WTC11 (cell line): ENCODE measurements at regions not wholly inside any gene's neighbourhood (a gene's known extent, or its start where the extent isn't known, plus 50 kb on each side); places are given as distances from the start of the nearest gene placed in this dataset.

ENCODE experiments used
- ATAC-seq: fragments of 200-7000 bp; cut with Tn5 transposase; 2 replicates; pipeline ENCODE4 v1.10.0; 2021; ENCODE audit warnings: mild to moderate bottlenecking, moderate library complexity
- CTCF ChIA-PET: fragments of 300-600 bp; sonication (Branson Sonifier 250); formaldehyde crosslinking; loops from one replicate; lab custom pipeline; 2021; ENCODE audit warnings: antibody characterized with exemption; lab: Charles Lee
- POLR2A ChIA-PET: fragments of 350-600 bp; sonication (Branson Sonifier 250); formaldehyde crosslinking; loops from one replicate; lab custom pipeline; 2021; ENCODE audit warnings: antibody characterized with exemption; lab: Charles Lee
- DNase-seq: peaks from one replicate; pipeline ENCODE4 v3.0.0; 2021; ENCODE audit warnings: low spot score
- H3K27ac Mint-ChIP-seq: 2 replicates; pipeline ENCODE4 v1.8.0; 2021; ENCODE audit warnings: mixed read lengths
- H3K27me3 Mint-ChIP-seq: 2 replicates; pipeline ENCODE4 v1.8.0; 2021; ENCODE audit warnings: low read depth, mild to moderate bottlenecking, moderate library complexity, mixed read lengths
- H3K36me3 Mint-ChIP-seq: 2 replicates; pipeline ENCODE4 v1.8.0; 2021; ENCODE audit warnings: mixed read lengths
- H3K4me1 Mint-ChIP-seq: 2 replicates; pipeline ENCODE4 v1.8.0; 2022; ENCODE audit warnings: mixed read lengths
- H3K4me3 Mint-ChIP-seq: 2 replicates; pipeline ENCODE4 v1.8.0; 2021; ENCODE audit warnings: mild to moderate bottlenecking, moderate library complexity, mixed read lengths
- H3K9me3 Mint-ChIP-seq: 2 replicates; pipeline ENCODE4 v1.8.0; 2021; ENCODE audit warnings: mixed read lengths
- CREM ChIP-seq: sonication (generic); formaldehyde crosslinking; IDR thresholded peaks from 2 replicates; pipeline ENCODE4 v1.8.1; 2022; ENCODE audit warnings: mild to moderate bottlenecking, missing genetic modification reagents, moderate library complexity
- E2F1 ChIP-seq: sonication (generic); formaldehyde crosslinking; IDR thresholded peaks from 2 replicates; pipeline ENCODE4 v1.8.0; 2022; ENCODE audit warnings: mild to moderate bottlenecking, missing genetic modification reagents
- FOXJ3 ChIP-seq: sonication (generic); formaldehyde crosslinking; IDR thresholded peaks from 2 replicates; pipeline ENCODE4 v1.9.0; 2021; ENCODE audit warnings: missing genetic modification reagents, mild to moderate bottlenecking, borderline replicate concordance
- GRHL2 ChIP-seq: fragments of 250-450 bp; sonication (Bioruptor Pico); IDR thresholded peaks from 2 replicates; pipeline ENCODE4 v1.8.0; 2022; ENCODE audit warnings: mild to moderate bottlenecking, moderate library complexity; ENCODE audit not compliant: insufficient replicate concordance, severe bottlenecking
- IRF1 ChIP-seq: sonication (generic); formaldehyde crosslinking; IDR thresholded peaks from 2 replicates; pipeline ENCODE4 v1.8.0; 2023; ENCODE audit warnings: missing genetic modification reagents
- NR1H2 ChIP-seq: sonication (generic); formaldehyde crosslinking; IDR thresholded peaks from 2 replicates; pipeline ENCODE4 v1.9.0; 2021; ENCODE audit warnings: mild to moderate bottlenecking, moderate library complexity, missing genetic modification reagents
- PREB ChIP-seq: sonication (generic); formaldehyde crosslinking; IDR thresholded peaks from 2 replicates; pipeline ENCODE4 v1.8.1; 2022; ENCODE audit warnings: mild to moderate bottlenecking, missing genetic modification reagents, moderate library complexity, borderline replicate concordance
- SMAD3 ChIP-seq: sonication (generic); formaldehyde crosslinking; IDR thresholded peaks from 2 replicates; pipeline ENCODE4 v1.8.0; 2022; ENCODE audit warnings: missing genetic modification reagents, mild to moderate bottlenecking, borderline replicate concordance
- TP53 ChIP-seq: sonication (generic); formaldehyde crosslinking; IDR thresholded peaks from 2 replicates; pipeline ENCODE4 v1.8.1; 2023; ENCODE audit warnings: mild to moderate bottlenecking, missing genetic modification reagents
- ZBTB21 ChIP-seq: sonication (generic); formaldehyde crosslinking; IDR thresholded peaks from 2 replicates; pipeline ENCODE4 v1.8.1; 2023; ENCODE audit warnings: mild to moderate bottlenecking, missing genetic modification reagents, borderline replicate concordance
- ZNF396 ChIP-seq: fragments of 250-450 bp; sonication (Bioruptor Pico); IDR thresholded peaks from 2 replicates; pipeline ENCODE4 v1.8.0; 2021; ENCODE audit warnings: mild to moderate bottlenecking, moderate library complexity, borderline replicate concordance
- ZNF423 ChIP-seq: fragments of 250-450 bp; sonication (Bioruptor Pico); IDR thresholded peaks from 2 replicates; pipeline ENCODE4 v2.1.2; 2022; ENCODE audit warnings: mild to moderate bottlenecking, moderate library complexity
- ZNF671 ChIP-seq: fragments of 250-450 bp; sonication (Bioruptor Pico); IDR thresholded peaks from 2 replicates; pipeline ENCODE4 v1.8.0; 2021; ENCODE audit warnings: mild to moderate bottlenecking
- ZSCAN18 ChIP-seq: fragments of 250-450 bp; sonication (Bioruptor Pico); IDR thresholded peaks from 2 replicates; pipeline ENCODE4 v2.1.2; 2022; ENCODE audit warnings: mild to moderate bottlenecking, moderate library complexity
- TF ChIP-seq, protein P1 (sequence below): sonication (generic); formaldehyde crosslinking; IDR thresholded peaks from 2 replicates; pipeline ENCODE4 v1.8.1; 2023; ENCODE audit warnings: mild to moderate bottlenecking, missing genetic modification reagents, moderate library complexity
- TF ChIP-seq, protein P2 (sequence below): sonication (generic); formaldehyde crosslinking; IDR thresholded peaks from 2 replicates; pipeline ENCODE4 v1.8.0; 2022; ENCODE audit warnings: mild to moderate bottlenecking, missing genetic modification reagents
- TF ChIP-seq, protein P3 (sequence below): fragments of 250-450 bp; sonication (Bioruptor Pico); IDR thresholded peaks from 2 replicates; pipeline ENCODE4 v1.9.0; 2021; ENCODE audit warnings: moderate library complexity, mild to moderate bottlenecking, inconsistent platforms, borderline replicate concordance
- TF ChIP-seq, protein P4 (sequence below): sonication (generic); formaldehyde crosslinking; IDR thresholded peaks from 2 replicates; pipeline ENCODE4 v1.8.0; 2022; ENCODE audit warnings: missing genetic modification reagents
- TF ChIP-seq, protein P5 (sequence below): fragments of 250-450 bp; sonication (Bioruptor Pico); conservative IDR thresholded peaks from 2 replicates; pipeline ENCODE4 v1.9.0; 2021; ENCODE audit warnings: mild to moderate bottlenecking

DNA sequence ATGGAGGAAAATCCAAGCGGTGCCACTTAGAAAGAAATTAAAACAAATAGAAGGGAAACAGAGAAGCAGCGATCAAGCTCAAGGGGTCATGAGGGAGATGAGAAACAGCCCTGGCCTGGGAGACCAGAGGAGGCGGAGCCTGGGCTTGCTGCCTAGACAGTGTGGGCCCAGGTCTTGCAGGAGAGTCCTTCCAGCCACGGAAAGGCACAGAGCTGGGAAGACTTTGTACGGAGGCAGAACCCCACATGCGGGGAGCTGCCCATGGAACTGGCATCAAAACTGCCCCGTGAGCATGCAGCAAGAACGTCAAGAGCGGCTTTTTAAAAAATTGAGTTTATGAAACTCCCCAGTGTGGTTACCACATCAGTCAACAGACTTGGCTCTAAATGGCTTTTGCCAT lies 119.4 kb downstream of the IRX1 start (continued):
- TF ChIP-seq, protein P1, sequence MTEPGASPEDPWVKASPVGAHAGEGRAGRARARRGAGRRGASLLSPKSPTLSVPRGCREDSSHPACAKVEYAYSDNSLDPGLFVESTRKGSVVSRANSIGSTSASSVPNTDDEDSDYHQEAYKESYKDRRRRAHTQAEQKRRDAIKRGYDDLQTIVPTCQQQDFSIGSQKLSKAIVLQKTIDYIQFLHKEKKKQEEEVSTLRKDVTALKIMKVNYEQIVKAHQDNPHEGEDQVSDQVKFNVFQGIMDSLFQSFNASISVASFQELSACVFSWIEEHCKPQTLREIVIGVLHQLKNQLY (CRISPR knock-in tag): no peak
- TF ChIP-seq PREB (CRISPR knock-in tag): no peak
- no peak for TF ChIP-seq NR1H2 (CRISPR knock-in tag)
- TF ChIP-seq, protein P2, sequence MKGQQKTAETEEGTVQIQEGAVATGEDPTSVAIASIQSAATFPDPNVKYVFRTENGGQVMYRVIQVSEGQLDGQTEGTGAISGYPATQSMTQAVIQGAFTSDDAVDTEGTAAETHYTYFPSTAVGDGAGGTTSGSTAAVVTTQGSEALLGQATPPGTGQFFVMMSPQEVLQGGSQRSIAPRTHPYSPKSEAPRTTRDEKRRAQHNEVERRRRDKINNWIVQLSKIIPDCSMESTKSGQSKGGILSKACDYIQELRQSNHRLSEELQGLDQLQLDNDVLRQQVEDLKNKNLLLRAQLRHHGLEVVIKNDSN (CRISPR knock-in tag): no peak
- TF ChIP-seq, protein P3, sequence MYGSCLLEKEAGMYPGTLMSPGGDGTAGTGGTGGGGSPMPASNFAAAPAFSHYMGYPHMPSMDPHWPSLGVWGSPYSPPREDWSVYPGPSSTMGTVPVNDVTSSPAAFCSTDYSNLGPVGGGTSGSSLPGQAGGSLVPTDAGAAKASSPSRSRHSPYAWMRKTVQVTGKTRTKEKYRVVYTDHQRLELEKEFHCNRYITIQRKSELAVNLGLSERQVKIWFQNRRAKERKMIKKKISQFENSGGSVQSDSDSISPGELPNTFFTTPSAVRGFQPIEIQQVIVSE (CRISPR knock-in tag): no peak
- TF ChIP-seq ZNF423 (CRISPR knock-in tag): no peak
- no peak for TF ChIP-seq ZBTB21 (CRISPR knock-in tag)
- TF ChIP-seq CREM: no peak
- TF ChIP-seq, protein P4, sequence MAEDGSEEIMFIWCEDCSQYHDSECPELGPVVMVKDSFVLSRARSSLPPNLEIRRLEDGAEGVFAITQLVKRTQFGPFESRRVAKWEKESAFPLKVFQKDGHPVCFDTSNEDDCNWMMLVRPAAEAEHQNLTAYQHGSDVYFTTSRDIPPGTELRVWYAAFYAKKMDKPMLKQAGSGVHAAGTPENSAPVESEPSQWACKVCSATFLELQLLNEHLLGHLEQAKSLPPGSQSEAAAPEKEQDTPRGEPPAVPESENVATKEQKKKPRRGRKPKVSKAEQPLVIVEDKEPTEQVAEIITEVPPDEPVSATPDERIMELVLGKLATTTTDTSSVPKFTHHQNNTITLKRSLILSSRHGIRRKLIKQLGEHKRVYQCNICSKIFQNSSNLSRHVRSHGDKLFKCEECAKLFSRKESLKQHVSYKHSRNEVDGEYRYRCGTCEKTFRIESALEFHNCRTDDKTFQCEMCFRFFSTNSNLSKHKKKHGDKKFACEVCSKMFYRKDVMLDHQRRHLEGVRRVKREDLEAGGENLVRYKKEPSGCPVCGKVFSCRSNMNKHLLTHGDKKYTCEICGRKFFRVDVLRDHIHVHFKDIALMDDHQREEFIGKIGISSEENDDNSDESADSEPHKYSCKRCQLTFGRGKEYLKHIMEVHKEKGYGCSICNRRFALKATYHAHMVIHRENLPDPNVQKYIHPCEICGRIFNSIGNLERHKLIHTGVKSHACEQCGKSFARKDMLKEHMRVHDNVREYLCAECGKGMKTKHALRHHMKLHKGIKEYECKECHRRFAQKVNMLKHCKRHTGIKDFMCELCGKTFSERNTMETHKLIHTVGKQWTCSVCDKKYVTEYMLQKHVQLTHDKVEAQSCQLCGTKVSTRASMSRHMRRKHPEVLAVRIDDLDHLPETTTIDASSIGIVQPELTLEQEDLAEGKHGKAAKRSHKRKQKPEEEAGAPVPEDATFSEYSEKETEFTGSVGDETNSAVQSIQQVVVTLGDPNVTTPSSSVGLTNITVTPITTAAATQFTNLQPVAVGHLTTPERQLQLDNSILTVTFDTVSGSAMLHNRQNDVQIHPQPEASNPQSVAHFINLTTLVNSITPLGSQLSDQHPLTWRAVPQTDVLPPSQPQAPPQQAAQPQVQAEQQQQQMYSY: no peak
- TF ChIP-seq IRF1: no peak
- TF ChIP-seq FOXJ3 (CRISPR knock-in tag): no peak

DNA sequence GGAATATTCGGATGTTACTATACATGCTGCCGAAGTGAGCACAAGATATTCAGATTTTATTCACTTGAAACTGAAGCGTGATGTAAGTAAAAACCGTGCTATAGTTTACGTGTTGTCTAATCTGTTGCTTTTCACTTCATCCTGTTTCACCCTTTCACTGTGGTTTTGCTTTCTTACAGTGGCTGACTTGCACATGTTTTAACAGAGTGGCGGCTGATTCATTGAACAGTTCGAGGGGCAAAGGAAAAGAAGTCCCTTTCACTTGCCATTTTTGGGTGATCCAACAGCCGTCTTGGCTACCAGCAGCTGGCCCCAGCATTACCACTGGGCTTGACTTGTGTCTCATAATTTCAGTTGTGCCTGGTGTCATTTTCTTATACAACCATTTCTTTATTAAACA lies 134.0 kb downstream of the IRX1 start:
- no peaks in the 10 kb centered on the region for H3K36me3 Mint-ChIP-seq
- DNase-seq (no peak), ATAC-seq (no peak)
- no peak overlapping the region for H3K27ac Mint-ChIP-seq
- no peak overlapping the region for H3K4me3 Mint-ChIP-seq
- no peaks in the 10 kb centered on the region for H3K4me1 Mint-ChIP-seq
- H3K27me3 Mint-ChIP-seq: no peaks in the 10 kb centered on the region; the same call in 1 of the 2 replicates
- no peaks in the 10 kb centered on the region for H3K9me3 Mint-ChIP-seq
- POLR2A ChIA-PET: no interaction called here
- CTCF ChIA-PET: no interaction called here
- TF ChIP-seq ZNF671 (no peak), TP53 (CRISPR knock-in tag) (no peak), CREM (no peak), ZNF396 (CRISPR knock-in tag) (no peak), ZSCAN18 (CRISPR knock-in tag) (no peak), GRHL2 (CRISPR knock-in tag) (no peak), E2F1 (CRISPR knock-in tag) (no peak), SMAD3 (CRISPR knock-in tag) (no peak)
- TF ChIP-seq, protein P5, sequence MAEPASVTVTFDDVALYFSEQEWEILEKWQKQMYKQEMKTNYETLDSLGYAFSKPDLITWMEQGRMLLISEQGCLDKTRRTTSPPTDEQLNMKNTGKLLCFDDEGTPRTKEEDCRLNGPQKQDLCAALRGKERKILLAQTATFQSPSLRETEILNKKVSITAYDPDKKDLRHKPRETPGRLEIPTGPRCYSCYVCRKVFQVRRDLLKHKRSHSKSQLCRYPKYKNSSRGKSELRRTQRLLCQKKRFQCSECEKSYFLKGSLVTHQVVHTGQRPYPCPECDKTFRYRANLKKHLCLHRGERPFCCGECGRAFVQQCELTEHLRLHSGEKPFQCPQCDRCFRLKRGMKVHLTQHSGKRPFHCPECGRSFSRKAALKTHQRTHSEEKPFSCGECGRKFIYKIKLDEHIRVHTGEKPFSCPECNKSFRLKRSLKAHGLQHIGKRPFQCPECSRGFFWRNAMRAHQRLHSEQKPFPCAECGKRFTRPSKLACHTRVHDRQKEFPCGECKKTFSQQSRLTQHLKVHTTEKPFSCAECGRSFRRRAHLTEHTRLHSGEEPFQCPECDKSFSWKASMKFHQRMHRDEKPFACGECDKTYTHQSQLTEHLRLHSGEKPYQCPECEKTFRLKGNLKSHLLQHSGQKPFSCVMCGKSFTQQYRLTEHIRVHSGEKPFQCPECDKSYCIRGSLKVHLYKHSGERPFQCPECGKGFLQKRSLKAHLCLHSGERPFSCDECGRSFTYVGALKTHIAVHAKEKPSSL (CRISPR knock-in tag): no peak
- TF ChIP-seq, protein P4: no peak
